Activated T-helper 1 cell treated with anti-CD3 and anti-CD28 coated beads, Interleukin-12 subunit alpha, Interleukin-12 subunit beta, Interleukin-2, Interleukin-4 antibody, amounts not matched to agents 30 ng/mL and 10 ng/mL and 1 ng/mL, durations not matched to agents 14 hours and 24 hours and 36 hours (primary cell): ENCODE measurements at regions not wholly inside any gene's neighbourhood (a gene's known extent, or its start where the extent isn't known, plus 50 kb on each side); places are given as distances from the start of the nearest gene placed in this dataset.
A peak's percentile ranks its signal among the peaks of the same experiment; 100 is the strongest.

ENCODE experiments used
- DNase-seq: peaks from one replicate; pipeline ENCODE4 v3.0.0; 2021; ENCODE audit warnings: low spot score
- H3K27ac Mint-ChIP-seq: one replicate; pipeline ENCODE4 v1.8.0; 2021; ENCODE audit warnings: mild to moderate bottlenecking, mixed read lengths
- H3K27me3 Mint-ChIP-seq: one replicate; pipeline ENCODE4 v1.8.0; 2022; ENCODE audit warnings: mild to moderate bottlenecking, moderate library complexity, mixed read lengths; ENCODE audit not compliant: insufficient read depth
- H3K36me3 Mint-ChIP-seq: one replicate; pipeline ENCODE4 v1.8.0; 2021; ENCODE audit warnings: low read depth, mixed read lengths
- H3K4me1 Mint-ChIP-seq: one replicate; pipeline ENCODE4 v1.8.0; 2021; ENCODE audit warnings: low read depth, mixed read lengths
- H3K4me3 Mint-ChIP-seq: one replicate; pipeline ENCODE4 v1.8.0; 2021; ENCODE audit warnings: mild to moderate bottlenecking, moderate library complexity, mixed read lengths
- H3K9me3 Mint-ChIP-seq: one replicate; pipeline ENCODE4 v1.8.0; 2021; ENCODE audit warnings: mixed read lengths
- intact Hi-C: fragments of 100-400 bp; cut with micrococcal nuclease; formaldehyde crosslinking; loops from one replicate; pipeline ENCODE4 v1.15.1; 2024

GRCh38 chr6:20317430-20317829 lies 84.2 kb upstream of the E2F3 start:
- H3K9me3 Mint-ChIP-seq: peaks cover 3% of the 10 kb centered on the region
- H3K4me1 Mint-ChIP-seq: peaks cover 27% of the 10 kb centered on the region
- no peak overlapping the region for H3K4me3 Mint-ChIP-seq
- peaks cover 4% of the 10 kb centered on the region for H3K27me3 Mint-ChIP-seq
- no peak overlapping the region for H3K27ac Mint-ChIP-seq
- intact Hi-C loops: no loop called here
- DNase-seq: no peak
- peaks cover 1% of the 10 kb centered on the region for H3K36me3 Mint-ChIP-seq

- Mint-ChIP-seq H3K4me3 (no peak overlapping the region), H3K27ac (no peak overlapping the region), H3K36me3 (peaks cover 1% of the 10 kb centered on the region), H3K9me3 (peaks cover 3% of the 10 kb centered on the region), H3K27me3 (no peaks in the 10 kb centered on the region), H3K4me1 (peaks cover 17% of the 10 kb centered on the region)
- DNase-seq: no peak
- intact Hi-C loops: loop anchor here (1.0 to 2.0 kb wide), 2 partner anchors 28 to 82 kb away; partner anchors contain the start of gene E2F3
Observed at GRCh38 chr6:20318851-20319387, 82.8 kb upstream of the E2F3 start.

GRCh38 chr6:20319520-20320357 lies 81.9 kb upstream of the E2F3 start:
- Mint-ChIP-seq H3K27ac (peak overlapping the region; percentile 97), H3K4me3 (peak overlapping the region; percentile 83), H3K36me3 (peaks cover 1% of the 10 kb centered on the region), H3K9me3 (peaks cover 3% of the 10 kb centered on the region), H3K27me3 (no peaks in the 10 kb centered on the region), H3K4me1 (peaks cover 17% of the 10 kb centered on the region)
- intact Hi-C loops: loop anchor here (1.0 to 2.0 kb wide), 3 partner anchors 16 to 82 kb away; partner anchors contain the start of gene E2F3
- peak; percentile 66 for DNase-seq

- intact Hi-C loops: no loop called here
- no peak for DNase-seq
- peaks cover 14% of the 10 kb centered on the region for H3K27me3 Mint-ChIP-seq
- H3K4me1 Mint-ChIP-seq: peaks cover under 1% of the 10 kb centered on the region
- H3K4me3 Mint-ChIP-seq: no peak overlapping the region
- no peaks in the 10 kb centered on the region for H3K36me3 Mint-ChIP-seq
- no peaks in the 10 kb centered on the region for H3K9me3 Mint-ChIP-seq
- no peak overlapping the region for H3K27ac Mint-ChIP-seq
Observed at GRCh38 chr6:20325641-20326421, 75.8 kb upstream of the E2F3 start.

- peaks cover 14% of the 10 kb centered on the region for H3K27me3 Mint-ChIP-seq
- no peak for DNase-seq
- no peak overlapping the region for H3K27ac Mint-ChIP-seq
- H3K4me1 Mint-ChIP-seq: peaks cover 4% of the 10 kb centered on the region
- no peak overlapping the region for H3K4me3 Mint-ChIP-seq
- no peaks in the 10 kb centered on the region for H3K36me3 Mint-ChIP-seq
- intact Hi-C loops: no loop called here
- no peaks in the 10 kb centered on the region for H3K9me3 Mint-ChIP-seq
Observed at GRCh38 chr6:20326422-20326728, 75.3 kb upstream of the E2F3 start.

- intact Hi-C loops: no loop called here
- H3K36me3 Mint-ChIP-seq: no peaks in the 10 kb centered on the region
- H3K4me1 Mint-ChIP-seq: peaks cover 8% of the 10 kb centered on the region
- no peak overlapping the region for H3K4me3 Mint-ChIP-seq
- H3K27ac Mint-ChIP-seq: no peak overlapping the region
- H3K27me3 Mint-ChIP-seq: peaks cover 15% of the 10 kb centered on the region
- DNase-seq: no peak
- H3K9me3 Mint-ChIP-seq: peaks cover under 1% of the 10 kb centered on the region
Observed at GRCh38 chr6:20327141-20327540, 74.5 kb upstream of the E2F3 start.

GRCh38 chr6:20328266-20328923 lies 73.3 kb upstream of the E2F3 start:
- H3K27me3 Mint-ChIP-seq: peaks cover 18% of the 10 kb centered on the region
- peaks cover 4% of the 10 kb centered on the region for H3K9me3 Mint-ChIP-seq
- H3K4me1 Mint-ChIP-seq: peaks cover 8% of the 10 kb centered on the region
- no peaks in the 10 kb centered on the region for H3K36me3 Mint-ChIP-seq
- intact Hi-C loops: no loop called here
- no peak for DNase-seq
- no peak overlapping the region for H3K4me3 Mint-ChIP-seq
- H3K27ac Mint-ChIP-seq: no peak overlapping the region

GRCh38 chr6:20328924-20329300 lies 72.8 kb upstream of the E2F3 start:
- peaks cover 8% of the 10 kb centered on the region for H3K4me1 Mint-ChIP-seq
- intact Hi-C loops: no loop called here
- DNase-seq: no peak
- H3K27ac Mint-ChIP-seq: no peak overlapping the region
- H3K4me3 Mint-ChIP-seq: no peak overlapping the region
- peaks cover 18% of the 10 kb centered on the region for H3K27me3 Mint-ChIP-seq
- H3K9me3 Mint-ChIP-seq: peaks cover 4% of the 10 kb centered on the region
- H3K36me3 Mint-ChIP-seq: no peaks in the 10 kb centered on the region

GRCh38 chr6:20331042-20331441 lies 70.6 kb upstream of the E2F3 start:
- Mint-ChIP-seq H3K9me3 (peaks cover 12% of the 10 kb centered on the region), H3K27ac (no peak overlapping the region), H3K4me1 (peaks cover 22% of the 10 kb centered on the region), H3K4me3 (no peak overlapping the region), H3K36me3 (peaks cover 4% of the 10 kb centered on the region), H3K27me3 (peaks cover 18% of the 10 kb centered on the region)
- no peak for DNase-seq
- intact Hi-C loops: no loop called here

GRCh38 chr6:20331625-20332024 lies 70.1 kb upstream of the E2F3 start:
- peaks cover 12% of the 10 kb centered on the region for H3K9me3 Mint-ChIP-seq
- peaks cover 28% of the 10 kb centered on the region for H3K4me1 Mint-ChIP-seq
- DNase-seq: no peak
- intact Hi-C loops: no loop called here
- no peak overlapping the region for H3K27ac Mint-ChIP-seq
- H3K36me3 Mint-ChIP-seq: peaks cover 4% of the 10 kb centered on the region
- no peak overlapping the region for H3K4me3 Mint-ChIP-seq
- peaks cover 18% of the 10 kb centered on the region for H3K27me3 Mint-ChIP-seq

GRCh38 chr6:20332441-20333006 lies 69.2 kb upstream of the E2F3 start:
- intact Hi-C loops: no loop called here
- peaks cover 4% of the 10 kb centered on the region for H3K36me3 Mint-ChIP-seq
- peaks cover 35% of the 10 kb centered on the region for H3K4me1 Mint-ChIP-seq
- peaks cover 12% of the 10 kb centered on the region for H3K9me3 Mint-ChIP-seq
- DNase-seq: no peak
- no peak overlapping the region for H3K27ac Mint-ChIP-seq
- H3K4me3 Mint-ChIP-seq: no peak overlapping the region
- peaks cover 16% of the 10 kb centered on the region for H3K27me3 Mint-ChIP-seq

GRCh38 chr6:20333721-20334269 lies 67.9 kb upstream of the E2F3 start:
- peaks cover 12% of the 10 kb centered on the region for H3K9me3 Mint-ChIP-seq
- intact Hi-C loops: loop anchor here (2.0 kb wide), 1 partner anchor 67 kb away; the partner anchor contains the start of gene E2F3
- H3K27me3 Mint-ChIP-seq: peaks cover 10% of the 10 kb centered on the region
- H3K4me3 Mint-ChIP-seq: no peak overlapping the region
- H3K27ac Mint-ChIP-seq: no peak overlapping the region
- peaks cover 35% of the 10 kb centered on the region for H3K4me1 Mint-ChIP-seq
- no peak for DNase-seq
- peaks cover 4% of the 10 kb centered on the region for H3K36me3 Mint-ChIP-seq
